GM18867 (cell line): ENCODE measurements at regions not wholly inside any gene's neighbourhood (a gene's known extent, or its start where the extent isn't known, plus 50 kb on each side); places are given as distances from the start of the nearest gene placed in this dataset.
"Not testable (repeated sequence)": the region's sequence is repeated elsewhere in the genome, so short reads cannot be mapped to it uniquely, and the experiment has no call there.

Source experiments
- ATAC-seq: cut with Tn5 transposase; IDR thresholded peaks from one replicate; pipeline ENCODE4 v1.9.1; 2021; ENCODE audit warnings: mild to moderate bottlenecking, moderate library complexity; ENCODE audit not compliant: unreplicated experiment

- no peak for ATAC-seq
Observed at GRCh38 chr12:78269620-78270019, 438.9 kb downstream of the NAV3 start.

- ATAC-seq, result no peak
Observed at GRCh38 chr12:78271546-78271945, 440.9 kb downstream of the NAV3 start.

DNA sequence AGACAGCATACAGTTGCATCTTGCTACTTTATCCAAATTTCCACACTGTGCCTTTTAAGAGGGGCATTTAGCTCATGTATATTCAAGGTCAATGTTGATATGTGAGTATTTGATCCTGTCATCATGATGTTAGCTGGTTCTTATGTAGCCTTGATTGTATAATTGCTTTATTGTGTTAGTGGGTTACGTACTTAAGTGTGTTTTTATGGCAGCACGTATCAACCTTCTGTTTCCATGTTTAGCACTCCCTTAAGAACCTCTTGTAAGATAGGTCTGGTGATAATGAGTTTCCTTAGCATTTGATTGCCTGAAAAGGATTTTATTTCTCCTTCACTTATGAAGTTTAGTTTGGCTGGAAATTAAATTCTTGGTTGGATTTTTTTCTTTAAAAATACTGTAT, 445.2 kb downstream of the NAV3 start:
- no peak for ATAC-seq

GRCh38 chr12:78278706-78279190, 448.1 kb downstream of the NAV3 start:
- no peak for ATAC-seq

- ATAC-seq, result no peak
Observed at GRCh38 chr12:78279567-78279966, 448.9 kb downstream of the NAV3 start.

- ATAC-seq, result peak; percentile 44
Observed at GRCh38 chr12:78281102-78281501, 450.4 kb downstream of the NAV3 start.

GRCh38 chr12:78284417-78284816, 453.7 kb downstream of the NAV3 start:
- ATAC-seq, result no peak

GRCh38 chr12:78290606-78291345, 460.1 kb downstream of the NAV3 start:
- no peak for ATAC-seq

- ATAC-seq, result no peak
Observed at GRCh38 chr12:78293059-78293686, 462.5 kb downstream of the NAV3 start.

DNA sequence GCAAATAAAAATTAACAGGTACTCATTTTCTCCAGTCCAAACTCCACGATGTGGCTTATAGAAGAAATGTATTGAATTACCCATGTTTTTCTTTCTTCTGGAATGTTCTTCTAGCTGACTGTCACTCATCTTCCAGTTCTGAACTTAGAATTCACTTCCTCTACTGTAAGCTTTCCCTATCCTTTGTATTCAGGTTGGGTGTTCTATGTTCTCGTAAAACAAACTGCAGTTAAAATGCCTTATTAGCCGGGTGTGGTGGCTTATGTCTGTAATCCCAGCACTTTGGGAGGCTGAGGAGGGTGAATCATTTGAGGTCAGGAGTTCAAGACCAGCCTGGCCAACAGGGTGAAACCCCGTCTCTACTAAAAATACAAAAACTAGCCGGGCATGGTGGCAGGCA, 470.6 kb downstream of the NAV3 start:
- not testable (repeated sequence) for ATAC-seq

DNA sequence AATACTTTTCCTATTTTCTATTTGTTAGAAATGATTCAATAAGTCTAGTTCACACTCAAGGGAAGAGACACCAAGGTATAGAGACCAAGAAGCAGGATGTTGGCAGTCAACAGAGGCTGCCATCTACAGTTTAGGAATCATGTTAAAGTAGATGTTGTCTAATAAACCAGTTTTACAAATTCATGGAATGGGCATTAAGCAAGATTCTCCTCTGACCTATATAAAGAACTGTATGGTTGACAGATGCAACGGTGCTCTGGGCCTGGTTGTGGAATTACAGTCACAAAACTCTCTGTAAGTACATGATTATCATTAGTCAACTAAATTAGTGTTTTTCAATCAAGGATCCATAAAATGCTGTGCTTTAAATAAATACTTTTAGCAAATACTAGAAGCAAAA, 475.1 kb downstream of the NAV3 start:
- no peak for ATAC-seq

DNA sequence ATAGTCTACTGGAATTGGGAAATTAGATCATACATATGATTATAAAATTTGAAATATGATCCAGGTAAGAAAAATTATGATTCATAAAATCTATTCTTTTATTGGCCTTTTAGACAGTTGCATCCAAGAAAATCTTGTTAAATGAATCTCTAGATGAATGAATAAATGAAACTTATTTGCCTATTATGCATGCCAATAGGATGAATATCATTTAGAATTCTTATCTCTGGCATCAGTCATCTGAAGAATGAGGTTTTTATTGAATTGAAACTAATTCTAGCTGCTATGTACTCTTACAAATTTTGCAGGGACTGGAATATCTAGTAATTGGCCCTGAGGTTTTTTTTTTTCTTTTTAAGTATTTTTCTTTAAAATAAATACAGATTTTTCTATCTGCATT, 475.5 kb downstream of the NAV3 start:
- no peak for ATAC-seq

- ATAC-seq, result no peak
Observed at GRCh38 chr12:78308701-78309100, 478.0 kb downstream of the NAV3 start.

DNA sequence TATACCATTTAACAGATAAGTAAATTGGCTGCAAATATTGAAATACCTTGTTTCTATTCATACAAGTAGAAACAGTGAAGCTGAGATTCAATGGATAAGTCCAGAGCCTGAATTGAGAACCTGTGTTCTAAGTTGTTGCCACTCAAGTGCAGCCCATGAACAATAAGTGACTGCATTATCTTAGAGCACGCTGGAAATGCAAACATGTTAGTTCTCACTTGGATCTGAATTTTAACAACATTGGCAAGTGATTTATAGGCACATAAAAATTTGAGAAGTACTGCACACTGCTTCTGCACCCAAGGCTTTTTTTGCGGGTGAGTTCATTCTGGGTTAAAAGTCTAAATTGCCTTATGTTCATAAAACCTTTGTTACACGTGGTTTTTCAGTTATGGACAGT, 484.3 kb downstream of the NAV3 start:
- ATAC-seq, result no peak

GRCh38 chr12:78316136-78316535, 485.4 kb downstream of the NAV3 start:
- ATAC-seq, result no peak

- ATAC-seq, result no peak
Observed at GRCh38 chr12:78316631-78317468, 486.2 kb downstream of the NAV3 start.

GRCh38 chr12:78321696-78322095, 491.0 kb downstream of the NAV3 start:
- ATAC-seq, result peak; percentile 67

DNA sequence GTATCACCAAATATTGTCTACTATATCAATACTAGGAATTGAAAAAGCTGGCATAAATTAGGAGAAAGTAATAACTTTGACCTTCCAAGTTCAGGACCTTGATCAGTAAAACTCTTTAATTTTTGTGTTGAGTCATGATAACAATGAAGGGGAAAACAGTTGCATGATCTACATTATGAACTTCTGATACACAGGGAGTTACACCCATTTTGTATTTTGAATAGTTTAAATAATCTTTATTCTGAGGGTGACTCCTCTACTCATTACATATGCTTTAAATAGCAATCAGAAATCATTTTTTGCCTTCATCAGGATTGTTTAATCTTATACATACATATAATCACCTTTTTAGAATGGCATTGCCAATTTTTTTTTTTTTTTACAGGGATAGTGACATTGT, 492.5 kb downstream of the NAV3 start:
- no peak for ATAC-seq

DNA sequence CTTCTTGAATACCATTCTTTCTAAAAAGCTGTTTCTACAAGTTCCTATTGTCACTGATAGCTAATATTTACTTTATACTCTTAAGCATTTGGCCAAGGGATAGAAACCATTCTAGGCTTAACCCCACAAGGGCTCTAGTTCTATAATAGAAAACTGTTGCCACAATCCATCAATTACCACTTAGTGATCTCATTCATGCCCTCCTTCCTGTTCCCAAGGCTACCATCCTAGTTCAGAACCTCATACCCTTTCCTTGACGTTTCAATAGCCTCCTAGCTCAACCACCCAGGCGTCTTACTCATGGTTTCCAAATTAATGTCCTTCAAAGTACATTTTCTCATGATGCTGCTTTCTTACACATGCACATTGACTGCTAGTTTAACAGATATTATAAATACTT, 493.5 kb downstream of the NAV3 start:
- ATAC-seq, result no peak

DNA sequence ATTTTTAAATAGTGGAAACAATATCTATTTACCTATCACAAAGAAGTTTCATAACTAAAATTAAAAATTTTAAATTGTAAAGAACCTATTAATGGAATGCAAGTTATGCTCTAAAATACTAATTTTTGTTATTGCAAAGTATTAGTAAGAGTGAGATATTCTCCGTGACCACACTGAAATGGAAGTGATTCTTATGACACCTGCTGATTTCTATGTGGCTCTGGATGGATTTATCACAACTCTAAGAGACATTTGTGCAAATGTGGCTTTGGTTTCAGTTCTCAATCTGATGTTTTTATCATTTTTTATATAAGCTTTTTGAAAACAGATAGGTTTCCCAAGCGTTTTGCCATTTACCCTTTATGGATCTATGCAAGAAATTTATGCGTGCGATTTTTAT, 497.8 kb downstream of the NAV3 start:
- peak; percentile 84 for ATAC-seq

DNA sequence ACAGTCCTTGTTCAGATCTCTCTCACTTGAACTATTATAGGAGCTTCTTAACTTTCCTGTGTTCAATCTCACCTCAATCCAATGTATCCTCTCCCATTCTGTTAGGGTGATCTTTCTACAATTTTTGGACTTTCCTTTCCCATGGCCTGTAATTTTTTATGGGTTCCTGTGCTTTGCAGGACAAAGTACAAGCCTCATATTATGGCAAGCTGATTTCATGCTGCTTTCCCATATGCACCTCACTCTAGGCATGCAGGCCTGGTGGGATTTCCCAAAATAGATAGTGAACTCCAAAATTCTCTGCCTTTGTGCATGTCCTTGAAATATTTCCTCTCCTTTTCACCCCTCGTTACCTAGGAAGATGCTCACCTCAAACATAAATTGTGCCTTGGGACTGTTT, 499.4 kb downstream of the NAV3 start:
- no peak for ATAC-seq

DNA sequence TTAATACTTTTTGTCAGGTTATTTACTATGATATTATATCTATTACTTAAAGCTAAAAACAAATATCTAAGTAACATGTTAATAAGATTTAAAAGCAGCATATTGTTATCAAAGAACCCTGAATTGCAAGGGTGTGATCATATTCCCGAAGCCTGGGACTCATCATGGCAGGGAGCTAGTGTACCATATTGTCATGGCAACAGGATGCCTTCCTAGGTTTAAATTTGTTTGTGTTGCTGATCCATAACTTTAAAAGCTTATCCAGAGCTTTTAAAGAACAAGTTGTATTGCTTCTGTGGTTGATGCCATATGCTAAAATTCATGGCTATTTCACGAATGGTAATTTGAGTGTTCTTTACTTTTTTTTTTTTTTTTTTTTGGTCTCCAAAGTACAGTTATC, 500.5 kb downstream of the NAV3 start:
- ATAC-seq, result no peak
